ENCODE measurements at regions not wholly inside any gene's neighbourhood (a gene's known extent, or its start where the extent isn't known, plus 50 kb on each side); places are given as distances from the start of the nearest gene placed in this dataset.
"Not testable (repeated sequence)": the region's sequence is repeated elsewhere in the genome, so short reads cannot be mapped to it uniquely, and the experiment has no call there.

GRCh38 chr14:23751616-23752015, 115.5 kb downstream of the DHRS2 start:
- H3K27ac ChIP-seq: no peak overlapping the region
- TF ChIP-seq ZFX (IDR thresholded peaks at IDR 0.05; ENCODE audit: borderline replicate concordance) (no peak), CTCF (IDR thresholded peaks at IDR 0.05) (no peak)

DNA sequence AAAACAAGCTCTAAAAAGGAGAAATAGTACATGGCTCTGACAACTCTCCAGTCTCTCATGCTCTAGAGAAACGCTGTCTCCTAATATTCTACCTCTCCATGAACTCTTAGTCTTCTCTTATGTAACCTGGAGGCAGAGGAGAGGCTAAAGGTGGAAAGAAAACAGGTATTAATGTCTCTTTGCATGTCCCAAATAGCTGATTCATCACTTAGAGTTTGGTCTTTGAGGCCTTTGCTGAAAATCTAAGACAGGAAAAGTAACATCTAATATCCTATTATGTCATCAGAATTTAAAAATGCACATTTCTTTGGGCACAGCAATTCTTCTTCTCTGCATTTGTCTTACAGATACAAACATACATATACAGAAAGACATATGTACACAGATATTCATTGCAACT, 127.2 kb downstream of the DHRS2 start:
- no peak for TF ChIP-seq CTCF (IDR thresholded peaks at IDR 0.05)
- no peak for TF ChIP-seq ZFX (IDR thresholded peaks at IDR 0.05; ENCODE audit: borderline replicate concordance)
- H3K27ac ChIP-seq: no peak overlapping the region

DNA sequence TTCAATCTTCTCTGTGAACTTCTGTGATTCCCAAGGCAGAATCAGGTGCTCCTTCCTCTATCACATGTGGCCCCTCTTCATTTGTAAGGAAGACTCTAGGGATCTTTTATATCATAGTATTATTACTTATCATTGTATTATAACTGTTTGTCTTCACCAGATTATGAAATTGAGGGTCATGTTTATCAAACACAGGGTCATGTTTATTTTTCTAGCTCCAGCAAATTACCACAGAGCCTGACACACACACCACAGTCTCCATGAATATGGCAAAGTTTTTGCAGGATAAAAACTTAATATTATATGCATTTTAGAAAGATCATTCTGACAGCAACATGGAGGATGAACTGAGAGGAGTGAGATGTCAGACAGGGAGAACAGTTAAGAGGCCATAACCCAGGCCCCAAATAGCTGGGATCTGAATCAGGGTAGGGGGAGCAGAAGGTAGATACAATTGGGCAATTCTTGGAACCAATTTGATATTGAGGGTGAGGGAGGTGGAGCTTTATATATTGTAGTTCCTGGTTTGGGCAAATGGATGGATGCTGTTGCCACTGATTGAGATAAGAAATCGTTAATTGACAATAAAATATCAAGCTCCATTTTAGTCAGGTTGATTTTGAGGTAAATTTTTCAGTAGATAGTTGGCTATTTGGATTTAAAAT, 130.7 kb downstream of the DHRS2 start:
- H3K27ac ChIP-seq: no peak overlapping the region
- no peak for TF ChIP-seq ZFX (IDR thresholded peaks at IDR 0.05; ENCODE audit: borderline replicate concordance)

GRCh38 chr14:23769221-23769728, 133.1 kb downstream of the DHRS2 start:
- not testable (repeated sequence) for H3K27ac ChIP-seq

DNA sequence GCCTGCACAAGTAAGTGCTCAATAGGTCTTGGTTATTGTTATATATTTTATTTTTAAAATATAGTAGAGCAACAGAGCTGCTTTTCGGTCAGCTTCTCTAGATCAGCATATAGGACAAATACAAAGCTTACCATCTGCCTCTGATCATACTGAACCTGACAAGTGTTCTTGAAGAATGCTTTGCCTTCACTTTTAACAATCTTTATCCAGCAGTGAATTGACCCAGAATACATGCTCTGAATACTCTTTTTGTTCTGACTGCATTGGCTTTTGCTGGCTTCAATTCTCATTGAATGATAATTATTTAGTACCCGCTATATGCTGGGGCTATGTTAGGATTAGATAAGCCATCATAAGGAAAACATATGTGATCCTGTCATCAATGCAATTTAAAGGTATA, 137.8 kb downstream of the DHRS2 start:
- TF ChIP-seq CTCF (IDR thresholded peaks at IDR 0.05) (no peak), ZFX (IDR thresholded peaks at IDR 0.05; ENCODE audit: borderline replicate concordance) (no peak)
- no peak overlapping the region for H3K27ac ChIP-seq

- TF ChIP-seq CTCF (IDR thresholded peaks at IDR 0.05) (no peak), ZFX (IDR thresholded peaks at IDR 0.05; ENCODE audit: borderline replicate concordance) (no peak)
- H3K27ac ChIP-seq: no peak overlapping the region
Observed at GRCh38 chr14:23776296-23776695, 140.1 kb downstream of the DHRS2 start.

- TF ChIP-seq ZFX (IDR thresholded peaks at IDR 0.05; ENCODE audit: borderline replicate concordance) (no peak), CTCF (IDR thresholded peaks at IDR 0.05) (no peak)
- no peak overlapping the region for H3K27ac ChIP-seq
Observed at GRCh38 chr14:23785208-23785607, 149.0 kb downstream of the DHRS2 start.

- no peak overlapping the region for H3K27ac ChIP-seq
- TF ChIP-seq CTCF (IDR thresholded peaks at IDR 0.05): no peak
- TF ChIP-seq ZFX (IDR thresholded peaks at IDR 0.05; ENCODE audit: borderline replicate concordance): no peak
Observed at GRCh38 chr14:23787436-23787835, 151.3 kb downstream of the DHRS2 start.

Measured in 22Rv1 (cell line).